ENCODE measurements at regions not wholly inside any gene's neighbourhood (a gene's known extent, or its start where the extent isn't known, plus 50 kb on each side); places are given as distances from the start of the nearest gene placed in this dataset.

GRCh38 chr7:19400758-19401254 is 255.6 kb upstream of the FERD3L start:
- TF ChIP-seq, protein P1, sequence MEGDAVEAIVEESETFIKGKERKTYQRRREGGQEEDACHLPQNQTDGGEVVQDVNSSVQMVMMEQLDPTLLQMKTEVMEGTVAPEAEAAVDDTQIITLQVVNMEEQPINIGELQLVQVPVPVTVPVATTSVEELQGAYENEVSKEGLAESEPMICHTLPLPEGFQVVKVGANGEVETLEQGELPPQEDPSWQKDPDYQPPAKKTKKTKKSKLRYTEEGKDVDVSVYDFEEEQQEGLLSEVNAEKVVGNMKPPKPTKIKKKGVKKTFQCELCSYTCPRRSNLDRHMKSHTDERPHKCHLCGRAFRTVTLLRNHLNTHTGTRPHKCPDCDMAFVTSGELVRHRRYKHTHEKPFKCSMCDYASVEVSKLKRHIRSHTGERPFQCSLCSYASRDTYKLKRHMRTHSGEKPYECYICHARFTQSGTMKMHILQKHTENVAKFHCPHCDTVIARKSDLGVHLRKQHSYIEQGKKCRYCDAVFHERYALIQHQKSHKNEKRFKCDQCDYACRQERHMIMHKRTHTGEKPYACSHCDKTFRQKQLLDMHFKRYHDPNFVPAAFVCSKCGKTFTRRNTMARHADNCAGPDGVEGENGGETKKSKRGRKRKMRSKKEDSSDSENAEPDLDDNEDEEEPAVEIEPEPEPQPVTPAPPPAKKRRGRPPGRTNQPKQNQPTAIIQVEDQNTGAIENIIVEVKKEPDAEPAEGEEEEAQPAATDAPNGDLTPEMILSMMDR (IDR thresholded peaks at IDR 0.05; ENCODE audit: low read depth, low read length, missing control alignments) = no peak
- no peak for DNase-seq (ENCODE audit: extremely low read depth, low read depth)
- H3K4me3 ChIP-seq (replicated peaks; ENCODE audit: low read depth, low read length) = no peak overlapping the region

- no peak overlapping the region for H3K4me3 ChIP-seq (replicated peaks; ENCODE audit: low read depth, low read length)
Observed at GRCh38 chr7:19397911-19398310, 252.7 kb upstream of the FERD3L start.

DNA sequence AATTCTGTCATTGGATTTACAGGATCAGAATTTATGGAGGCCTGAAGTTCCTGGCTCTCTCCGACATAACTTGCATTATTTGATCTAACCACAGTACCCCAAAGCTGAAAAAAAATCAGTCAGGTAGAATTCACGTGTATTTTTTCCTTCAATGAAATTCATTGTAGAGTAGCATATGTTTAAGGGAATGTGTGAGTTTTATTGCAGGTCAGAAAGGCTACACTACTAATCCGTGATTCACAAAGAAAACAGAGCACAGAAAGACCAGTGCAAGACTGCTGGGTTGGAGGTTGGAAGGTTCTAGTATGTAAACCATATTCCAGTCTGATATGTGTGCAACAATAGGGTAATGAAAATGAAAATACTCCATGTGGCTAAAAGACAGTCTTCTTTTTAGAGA is 247.0 kb upstream of the FERD3L start:
- no peak overlapping the region for H3K4me3 ChIP-seq (replicated peaks; ENCODE audit: low read depth, low read length)
- TF ChIP-seq, protein P1 (IDR thresholded peaks at IDR 0.05; ENCODE audit: low read depth, low read length, missing control alignments) = no peak
- DNase-seq (ENCODE audit: extremely low read depth, low read depth) = no peak

More at GRCh38 chr7:19397911-19398310, 252.7 kb upstream of the FERD3L start:
- TF ChIP-seq, protein P1 (IDR thresholded peaks at IDR 0.05; ENCODE audit: low read depth, low read length, missing control alignments) = no peak
- no peak for DNase-seq (ENCODE audit: extremely low read depth, low read depth)

GRCh38 chr7:19390795-19391194 is 245.6 kb upstream of the FERD3L start:
- TF ChIP-seq, protein P1 (IDR thresholded peaks at IDR 0.05; ENCODE audit: low read depth, low read length, missing control alignments) = no peak
- DNase-seq (ENCODE audit: extremely low read depth, low read depth) = no peak

DNA sequence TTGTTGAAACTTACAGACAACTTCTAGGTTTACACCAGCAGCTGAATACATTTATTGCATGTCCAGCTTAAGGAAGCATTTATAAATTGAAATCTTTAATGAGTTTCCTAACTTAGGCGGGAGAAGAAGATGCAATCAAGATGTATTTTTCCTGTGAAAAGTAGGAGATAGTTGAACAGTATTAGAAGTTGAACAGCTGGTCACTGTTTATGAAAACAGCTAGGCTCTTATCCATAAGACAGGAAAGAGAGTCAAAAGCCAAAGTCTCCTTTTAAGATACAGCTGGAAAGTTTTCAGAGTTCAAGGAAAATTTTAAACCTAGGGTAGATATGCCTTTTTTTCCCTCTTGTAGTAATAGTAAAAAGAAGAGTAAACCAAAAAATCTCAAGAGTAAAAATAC is 236.1 kb upstream of the FERD3L start:
- no peak overlapping the region for H3K4me3 ChIP-seq (replicated peaks; ENCODE audit: low read depth, low read length)
- no peak for DNase-seq (ENCODE audit: extremely low read depth, low read depth)
- TF ChIP-seq, protein P1 (IDR thresholded peaks at IDR 0.05; ENCODE audit: low read depth, low read length, missing control alignments) = no peak

More at GRCh38 chr7:19390795-19391194, 245.6 kb upstream of the FERD3L start:
- no peak overlapping the region for H3K4me3 ChIP-seq (replicated peaks; ENCODE audit: low read depth, low read length)

DNA sequence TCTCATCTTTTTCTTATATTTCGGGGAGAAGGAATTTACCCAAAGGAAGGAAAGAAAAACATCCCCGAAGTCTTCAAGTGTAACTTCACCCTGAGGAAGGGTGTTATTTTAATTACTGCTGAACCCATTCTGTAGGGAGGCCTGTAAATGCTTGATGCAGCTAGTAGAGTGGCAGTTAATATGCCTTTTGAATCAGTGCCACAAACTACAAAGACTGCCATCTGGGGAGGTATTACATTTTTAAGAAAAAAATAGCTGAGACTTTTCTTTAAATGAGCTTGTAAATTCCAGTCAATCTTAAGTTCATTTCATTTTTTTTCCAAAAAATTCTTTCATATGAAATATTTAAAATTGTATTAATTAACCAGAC is 233.1 kb upstream of the FERD3L start:
- DNase-seq (ENCODE audit: extremely low read depth, low read depth) = no peak
- no peak overlapping the region for H3K4me3 ChIP-seq (replicated peaks; ENCODE audit: low read depth, low read length)
- TF ChIP-seq, protein P1 (IDR thresholded peaks at IDR 0.05; ENCODE audit: low read depth, low read length, missing control alignments) = no peak

All from HFF-Myc (cell line).